SK-N-SH (cell line): ENCODE measurements at regions not wholly inside any gene's neighbourhood (a gene's known extent, or its start where the extent isn't known, plus 50 kb on each side); places are given as distances from the start of the nearest gene placed in this dataset.
A peak's percentile ranks its signal among the peaks of the same experiment; 100 is the strongest.

Experiments used
- CTCF ChIA-PET: fragments of 300-600, 350-600 bp; formaldehyde crosslinking; extraction: SDS; loops from one replicate; lab custom pipeline; 2021; lab: Yijun Ruan, JAX
- POLR2A ChIA-PET: fragments of 350-600 bp; sonication (Branson Sonifier 250); formaldehyde crosslinking; extraction: SDS; loops from one replicate; lab custom pipeline; 2020; ENCODE audit warnings: antibody characterized with exemption, inconsistent platforms; lab: Yijun Ruan, JAX
- DNase-seq: peaks from one replicate; pipeline ENCODE4 v3.0.0; 2012
- H2AFZ ChIP-seq: fragments of 200-600 bp; sonication (generic); 2 replicates; pipeline ENCODE4 v1.8.1; 2016; ENCODE audit warnings: antibody characterized with exemption, mild to moderate bottlenecking, low read depth
- H3F3A ChIP-seq: fragments of 200-600 bp; sonication (generic); replicated peaks from 2 replicates; pipeline ENCODE3; 2016; ENCODE audit warnings: antibody characterized with exemption, mild to moderate bottlenecking; ENCODE audit not compliant: insufficient read depth
- H3K27ac ChIP-seq, 2 experiments: fragments of 200-500 bp in 1 of 2; fragments of 200-600 bp in 1 of 2; sonication (Bioruptor generic) in 1 of 2; sonication (generic), shearing (Covaris generic) in 1 of 2; 2 replicates each; pipeline versions ENCODE4 v1.5.1 to v1.6.1; 2014 to 2016; ENCODE audit warnings: low read depth in 2 of 2, inconsistent platforms in 1 of 2, low read length in 1 of 2, mild to moderate bottlenecking in 1 of 2, mixed read lengths in 1 of 2
- H3K27me3 ChIP-seq: fragments of 200-600 bp; sonication (generic), shearing (Covaris generic); 2 replicates; pipeline ENCODE4 v1.6.1; 2016; ENCODE audit warnings: mixed run types; ENCODE audit not compliant: insufficient read depth
- H3K36me3 ChIP-seq, 2 experiments: fragments of 200-500 bp in 1 of 2; fragments of 200-600 bp in 1 of 2; sonication (Bioruptor generic) in 1 of 2; sonication (generic) in 1 of 2; replicated peaks in 1 of 2; 2 replicates each; pipeline versions ENCODE3 to v1.5.1; 2014 to 2016; ENCODE audit warnings: low read length in 1 of 2, mild to moderate bottlenecking in 1 of 2; ENCODE audit not compliant: insufficient read depth in 2 of 2, control insufficient read depth in 1 of 2
- H3K4me1 ChIP-seq, 2 experiments: fragments of 200-500 bp in 1 of 2; fragments of 200-600 bp in 1 of 2; sonication (Bioruptor generic) in 1 of 2; sonication (generic), shearing (Covaris generic) in 1 of 2; 2 replicates each; pipeline versions ENCODE4 v1.5.1 to v1.6.1; 2014 to 2016; ENCODE audit warnings: low read depth in 1 of 2, low read length in 1 of 2, mixed run types in 1 of 2; ENCODE audit not compliant: insufficient read depth in 2 of 2, control insufficient read depth in 1 of 2
- H3K4me2 ChIP-seq: fragments of 200-600 bp; sonication (generic), shearing (Covaris generic); 2 replicates; pipeline ENCODE4 v1.6.1; 2017; ENCODE audit warnings: mixed run types
- H3K4me3 ChIP-seq, 2 experiments: fragments of 200-500 bp in 1 of 2; fragments of 200-600 bp in 1 of 2; sonication (Bioruptor generic) in 1 of 2; sonication (generic), shearing (Covaris generic) in 1 of 2; 2 replicates each; pipeline versions ENCODE4 v1.5.1 to v1.8.1; 2014 to 2016; ENCODE audit warnings: low read depth in 2 of 2, inconsistent platforms in 1 of 2, low read length in 1 of 2, mild to moderate bottlenecking in 1 of 2, mixed read lengths in 1 of 2, moderate library complexity in 1 of 2
- H3K79me2 ChIP-seq: fragments of 200-600 bp; sonication (generic); 2 replicates; pipeline ENCODE4 v1.8.1; 2017; ENCODE audit warnings: mild to moderate bottlenecking; ENCODE audit not compliant: insufficient read depth
- H3K9ac ChIP-seq: fragments of 200-600 bp; sonication (generic); 2 replicates; pipeline ENCODE4 v1.6.1; 2017; ENCODE audit warnings: mixed run types
- H3K9me2 ChIP-seq: fragments of 200-600 bp; sonication (generic); 2 replicates; pipeline ENCODE4 v1.6.1; 2017; ENCODE audit warnings: mixed run types
- H3K9me3 ChIP-seq: fragments of 200-600 bp; sonication (generic); 2 replicates; pipeline ENCODE4 v1.6.1; 2017; ENCODE audit warnings: mixed run types, mild to moderate bottlenecking, moderate library complexity
- H4K20me1 ChIP-seq: fragments of 200-600 bp; sonication (generic); 2 replicates; pipeline ENCODE4 v1.6.1; 2017; ENCODE audit warnings: mild to moderate bottlenecking, mixed run types; ENCODE audit not compliant: insufficient read depth
- ELF1 ChIP-seq: IDR thresholded peaks from 2 replicates; pipeline ENCODE4 v1.4.0; 2012
- EP300 ChIP-seq, 2 experiments: IDR thresholded peaks; 2 replicates each; pipeline versions ENCODE4 v1.4.0 to v1.6.1; 2012; ENCODE audit warnings: borderline replicate concordance in 1 of 2, low read depth in 1 of 2, low read length in 1 of 2
- FOXM1 ChIP-seq: IDR thresholded peaks from 2 replicates; pipeline ENCODE4 v1.4.0; 2012; ENCODE audit warnings: low read depth, mild to moderate bottlenecking
- GATA2 ChIP-seq: sonication (generic); formaldehyde crosslinking; IDR thresholded peaks from 2 replicates; pipeline ENCODE4 v1.5.0; 2020; ENCODE audit warnings: mild to moderate bottlenecking, missing genetic modification reagents
- MXI1 ChIP-seq: IDR thresholded peaks from 2 replicates; pipeline ENCODE4 v1.6.1; 2012; ENCODE audit warnings: mild to moderate bottlenecking, low read depth, low read length, improper control_type of control experiment
- NFIC ChIP-seq: IDR thresholded peaks from 2 replicates; pipeline ENCODE4 v1.4.0; 2012; ENCODE audit warnings: borderline replicate concordance
- NRF1 ChIP-seq: IDR thresholded peaks from 2 replicates; pipeline ENCODE4 v1.6.1; 2012; ENCODE audit warnings: low read depth, mild to moderate bottlenecking, low read length
- POLR2AphosphoS5 ChIP-seq: IDR thresholded peaks from 2 replicates; pipeline ENCODE4 v1.6.1; 2012; ENCODE audit warnings: low read depth, low read length
- RCOR1 ChIP-seq: fragments of 150-350 bp; IDR thresholded peaks from 2 replicates; pipeline ENCODE4 v1.6.1; 2017; ENCODE audit warnings: antibody characterized with exemption, low read length
- RFX5 ChIP-seq: IDR thresholded peaks from 2 replicates; pipeline ENCODE4 v1.6.1; 2012; ENCODE audit warnings: mild to moderate bottlenecking, improper control_type of control experiment, low read length
- RXRA ChIP-seq: IDR thresholded peaks from 2 replicates; pipeline ENCODE4 v1.4.0; 2012; ENCODE audit warnings: low read depth, mild to moderate bottlenecking, borderline replicate concordance
- TAF1 ChIP-seq: IDR thresholded peaks from 2 replicates; pipeline ENCODE4 v1.6.1; 2012; ENCODE audit warnings: low read depth, mild to moderate bottlenecking, low read length, moderate library complexity, borderline replicate concordance
- TCF12 ChIP-seq: IDR thresholded peaks from 2 replicates; pipeline ENCODE4 v1.4.0; 2012
- WGBS: methylation state at CpG from one replicate; pipeline ENCODE4 v1.1.6; 2017; ENCODE audit warnings: low lambda C conversion rate; 5-methylcytosine and 5-hydroxymethylcytosine counted together
- TF ChIP-seq, protein P1 (sequence below): fragments of 200-600 bp; sonication (generic); IDR thresholded peaks from 2 replicates; pipeline ENCODE4 v1.6.1; 2017; ENCODE audit warnings: antibody characterized with exemption, mild to moderate bottlenecking, moderate library complexity
- TF ChIP-seq, protein P2 (sequence below): IDR thresholded peaks from 2 replicates; pipeline ENCODE4 v1.4.0; 2012; ENCODE audit warnings: low read depth, borderline replicate concordance
- TF ChIP-seq, protein P3 (sequence below): IDR thresholded peaks from 2 replicates; pipeline ENCODE4 v1.4.0; 2012; ENCODE audit warnings: low read depth
- TF ChIP-seq, protein P4 (sequence below): IDR thresholded peaks from 2 replicates; pipeline ENCODE4 v1.6.1; 2012; ENCODE audit warnings: mild to moderate bottlenecking, low read depth, low read length, moderate library complexity

DNA sequence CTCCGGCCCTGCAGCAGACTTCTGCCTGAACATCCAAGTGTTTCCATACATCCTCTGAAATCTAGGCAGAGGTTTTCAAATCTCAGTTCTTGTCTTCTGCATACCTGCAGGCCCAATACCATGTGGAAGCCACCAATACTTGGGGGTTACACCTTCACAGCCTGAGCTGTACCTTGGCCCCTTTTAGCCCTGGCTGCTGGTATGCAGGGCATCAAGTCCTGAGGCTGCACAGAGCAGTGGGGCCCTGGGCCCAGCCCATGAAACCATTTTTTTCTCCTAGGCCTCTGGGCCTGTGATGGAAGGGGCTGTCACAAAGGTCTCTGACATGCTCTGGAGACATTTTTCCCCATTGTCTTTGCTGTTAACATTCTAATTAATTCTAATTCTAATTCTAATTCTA lies 680.6 kb downstream of the ELAVL2 start (continued):
- TF ChIP-seq, protein P1, sequence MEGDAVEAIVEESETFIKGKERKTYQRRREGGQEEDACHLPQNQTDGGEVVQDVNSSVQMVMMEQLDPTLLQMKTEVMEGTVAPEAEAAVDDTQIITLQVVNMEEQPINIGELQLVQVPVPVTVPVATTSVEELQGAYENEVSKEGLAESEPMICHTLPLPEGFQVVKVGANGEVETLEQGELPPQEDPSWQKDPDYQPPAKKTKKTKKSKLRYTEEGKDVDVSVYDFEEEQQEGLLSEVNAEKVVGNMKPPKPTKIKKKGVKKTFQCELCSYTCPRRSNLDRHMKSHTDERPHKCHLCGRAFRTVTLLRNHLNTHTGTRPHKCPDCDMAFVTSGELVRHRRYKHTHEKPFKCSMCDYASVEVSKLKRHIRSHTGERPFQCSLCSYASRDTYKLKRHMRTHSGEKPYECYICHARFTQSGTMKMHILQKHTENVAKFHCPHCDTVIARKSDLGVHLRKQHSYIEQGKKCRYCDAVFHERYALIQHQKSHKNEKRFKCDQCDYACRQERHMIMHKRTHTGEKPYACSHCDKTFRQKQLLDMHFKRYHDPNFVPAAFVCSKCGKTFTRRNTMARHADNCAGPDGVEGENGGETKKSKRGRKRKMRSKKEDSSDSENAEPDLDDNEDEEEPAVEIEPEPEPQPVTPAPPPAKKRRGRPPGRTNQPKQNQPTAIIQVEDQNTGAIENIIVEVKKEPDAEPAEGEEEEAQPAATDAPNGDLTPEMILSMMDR: no peak
- TF ChIP-seq, all 33 proteins: peak for 0

DNA sequence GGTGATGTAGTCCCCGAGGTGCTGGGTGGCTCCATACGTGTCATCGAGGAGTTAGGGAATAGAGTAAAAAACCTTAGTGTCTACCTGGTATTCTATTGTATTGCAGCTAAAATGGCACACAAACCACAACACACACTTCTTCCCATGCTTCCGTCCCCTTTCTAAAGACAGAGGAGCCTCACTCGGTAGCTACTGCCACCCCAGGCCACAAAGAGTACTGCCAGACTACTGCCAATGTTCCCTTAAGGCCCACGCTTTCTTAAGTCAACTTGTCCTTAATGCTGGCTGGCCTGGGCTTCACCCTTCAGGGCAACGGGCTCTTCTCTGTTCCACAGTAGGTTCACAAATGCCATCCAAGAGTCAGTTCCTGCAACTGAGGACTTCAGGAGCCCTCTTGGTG lies 673.0 kb downstream of the ELAVL2 start:
- H3K4me2 ChIP-seq: no peak overlapping the region
- H3K4me1 ChIP-seq: no peaks in the 10 kb centered on the region
- no peaks in the 10 kb centered on the region for H3F3A ChIP-seq
- no peak overlapping the region for H2AFZ ChIP-seq
- H3K9me3 ChIP-seq: no peaks in the 10 kb centered on the region
- no peak overlapping the region for H3K9ac ChIP-seq
- ChIA-PET POLR2A (no interaction called here), CTCF (no interaction called here)
- no peak overlapping the region for H3K4me3 ChIP-seq
- no peaks in the 10 kb centered on the region for H4K20me1 ChIP-seq
- H3K27me3 ChIP-seq: no peaks in the 10 kb centered on the region
- peak; percentile 1 for DNase-seq
- TF ChIP-seq, protein P1: peak; percentile 44
- no peak for TF ChIP-seq RXRA
- no peaks in the 10 kb centered on the region for H3K79me2 ChIP-seq
- 6% methylated on average over 7 of the region's 7 CpGs for WGBS
- H3K36me3 ChIP-seq: no peaks in the 10 kb centered on the region
- H3K27ac ChIP-seq: no peak overlapping the region
- no peaks in the 10 kb centered on the region for H3K9me2 ChIP-seq

DNA sequence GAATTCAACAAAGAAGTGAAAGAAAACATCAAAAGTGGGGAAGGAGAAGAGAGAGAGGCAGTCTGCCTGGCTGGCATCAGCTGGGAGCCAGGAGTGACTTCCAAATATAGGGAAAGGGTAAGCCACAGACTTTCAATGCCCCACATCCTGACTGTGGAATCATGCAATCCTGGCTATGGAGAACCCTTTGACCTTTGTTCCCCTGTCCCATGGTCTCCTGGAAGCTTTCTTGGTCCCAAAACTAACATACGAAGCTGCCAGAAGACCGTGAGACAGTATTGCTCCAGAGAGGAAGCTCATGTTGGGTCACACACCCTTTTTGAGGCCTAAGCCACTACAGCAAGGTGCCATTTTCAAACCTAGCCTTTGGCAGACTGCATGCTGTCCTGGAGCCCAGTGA lies 665.5 kb downstream of the ELAVL2 start:
- no CpG with 5 or more reads among the region's 2 CpGs for WGBS
- no peaks in the 10 kb centered on the region for H3K9me2 ChIP-seq

More for the DNA sequence above, 665.5 kb downstream of the ELAVL2 start:
- Histone ChIP-seq H3K9me3 (no peaks in the 10 kb centered on the region), H3K27me3 (no peaks in the 10 kb centered on the region), H3K79me2 (no peaks in the 10 kb centered on the region), H3K4me1 (no peaks in the 10 kb centered on the region)
- CTCF ChIA-PET: no interaction called here
- TF ChIP-seq, protein P2, sequence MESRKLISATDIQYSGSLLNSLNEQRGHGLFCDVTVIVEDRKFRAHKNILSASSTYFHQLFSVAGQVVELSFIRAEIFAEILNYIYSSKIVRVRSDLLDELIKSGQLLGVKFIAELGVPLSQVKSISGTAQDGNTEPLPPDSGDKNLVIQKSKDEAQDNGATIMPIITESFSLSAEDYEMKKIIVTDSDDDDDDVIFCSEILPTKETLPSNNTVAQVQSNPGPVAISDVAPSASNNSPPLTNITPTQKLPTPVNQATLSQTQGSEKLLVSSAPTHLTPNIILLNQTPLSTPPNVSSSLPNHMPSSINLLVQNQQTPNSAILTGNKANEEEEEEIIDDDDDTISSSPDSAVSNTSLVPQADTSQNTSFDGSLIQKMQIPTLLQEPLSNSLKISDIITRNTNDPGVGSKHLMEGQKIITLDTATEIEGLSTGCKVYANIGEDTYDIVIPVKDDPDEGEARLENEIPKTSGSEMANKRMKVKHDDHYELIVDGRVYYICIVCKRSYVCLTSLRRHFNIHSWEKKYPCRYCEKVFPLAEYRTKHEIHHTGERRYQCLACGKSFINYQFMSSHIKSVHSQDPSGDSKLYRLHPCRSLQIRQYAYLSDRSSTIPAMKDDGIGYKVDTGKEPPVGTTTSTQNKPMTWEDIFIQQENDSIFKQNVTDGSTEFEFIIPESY: no peak
- TF ChIP-seq NFIC (no peak), POLR2AphosphoS5 (no peak), RFX5 (no peak), EP300 (IDR thresholded peaks at IDR 0.05; ENCODE audit: borderline replicate concordance in 1 of 2, low read depth in 1 of 2, low read length in 1 of 2) (no peak), RCOR1 (no peak), ELF1 (no peak), GATA2 (CRISPR knock-in tag) (no peak), TCF12 (no peak), NRF1 (no peak), FOXM1 (no peak), MXI1 (no peak), TAF1 (no peak)
- TF ChIP-seq, protein P3, sequence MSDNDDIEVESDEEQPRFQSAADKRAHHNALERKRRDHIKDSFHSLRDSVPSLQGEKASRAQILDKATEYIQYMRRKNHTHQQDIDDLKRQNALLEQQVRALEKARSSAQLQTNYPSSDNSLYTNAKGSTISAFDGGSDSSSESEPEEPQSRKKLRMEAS: no peak
- TF ChIP-seq, protein P4, sequence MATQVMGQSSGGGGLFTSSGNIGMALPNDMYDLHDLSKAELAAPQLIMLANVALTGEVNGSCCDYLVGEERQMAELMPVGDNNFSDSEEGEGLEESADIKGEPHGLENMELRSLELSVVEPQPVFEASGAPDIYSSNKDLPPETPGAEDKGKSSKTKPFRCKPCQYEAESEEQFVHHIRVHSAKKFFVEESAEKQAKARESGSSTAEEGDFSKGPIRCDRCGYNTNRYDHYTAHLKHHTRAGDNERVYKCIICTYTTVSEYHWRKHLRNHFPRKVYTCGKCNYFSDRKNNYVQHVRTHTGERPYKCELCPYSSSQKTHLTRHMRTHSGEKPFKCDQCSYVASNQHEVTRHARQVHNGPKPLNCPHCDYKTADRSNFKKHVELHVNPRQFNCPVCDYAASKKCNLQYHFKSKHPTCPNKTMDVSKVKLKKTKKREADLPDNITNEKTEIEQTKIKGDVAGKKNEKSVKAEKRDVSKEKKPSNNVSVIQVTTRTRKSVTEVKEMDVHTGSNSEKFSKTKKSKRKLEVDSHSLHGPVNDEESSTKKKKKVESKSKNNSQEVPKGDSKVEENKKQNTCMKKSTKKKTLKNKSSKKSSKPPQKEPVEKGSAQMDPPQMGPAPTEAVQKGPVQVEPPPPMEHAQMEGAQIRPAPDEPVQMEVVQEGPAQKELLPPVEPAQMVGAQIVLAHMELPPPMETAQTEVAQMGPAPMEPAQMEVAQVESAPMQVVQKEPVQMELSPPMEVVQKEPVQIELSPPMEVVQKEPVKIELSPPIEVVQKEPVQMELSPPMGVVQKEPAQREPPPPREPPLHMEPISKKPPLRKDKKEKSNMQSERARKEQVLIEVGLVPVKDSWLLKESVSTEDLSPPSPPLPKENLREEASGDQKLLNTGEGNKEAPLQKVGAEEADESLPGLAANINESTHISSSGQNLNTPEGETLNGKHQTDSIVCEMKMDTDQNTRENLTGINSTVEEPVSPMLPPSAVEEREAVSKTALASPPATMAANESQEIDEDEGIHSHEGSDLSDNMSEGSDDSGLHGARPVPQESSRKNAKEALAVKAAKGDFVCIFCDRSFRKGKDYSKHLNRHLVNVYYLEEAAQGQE: no peak
- TF ChIP-seq, all 33 proteins: peak for 0
- H4K20me1 ChIP-seq: no peaks in the 10 kb centered on the region
- POLR2A ChIA-PET: no interaction called here
- no peak overlapping the region for H3K4me3 ChIP-seq
- no peak for DNase-seq
- H3K4me2 ChIP-seq: no peak overlapping the region
- no peak overlapping the region for H3K27ac ChIP-seq
- H3K36me3 ChIP-seq: no peaks in the 10 kb centered on the region
- H3K9ac ChIP-seq: no peak overlapping the region
- H2AFZ ChIP-seq: no peak overlapping the region
- no peaks in the 10 kb centered on the region for H3F3A ChIP-seq
